ENCODE measurements at regions not wholly inside any gene's neighbourhood (a gene's known extent, or its start where the extent isn't known, plus 50 kb on each side); places are given as distances from the start of the nearest gene placed in this dataset.

DNA sequence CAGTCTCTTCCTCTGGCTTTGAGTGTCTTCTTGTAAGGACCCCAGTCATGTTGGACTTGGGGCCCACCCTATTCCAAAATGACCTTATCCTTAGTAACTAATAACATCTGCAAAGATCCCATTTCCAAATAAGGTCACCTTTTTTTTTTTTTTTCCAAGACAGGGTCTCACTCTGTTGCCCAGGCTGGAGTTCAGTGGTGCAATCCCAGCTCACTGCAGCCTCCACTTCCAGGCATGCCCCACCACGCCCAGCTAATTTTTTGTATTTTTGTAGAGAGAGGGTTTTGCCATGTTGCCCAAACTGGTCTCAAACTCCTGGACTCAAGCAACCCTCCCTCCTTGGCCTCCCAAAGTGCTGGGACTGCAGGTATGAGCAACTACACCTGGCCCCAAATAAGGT, 118.8 kb upstream of the GSE1 start:
- DNase-seq (ENCODE audit: low spot score) = no peak

DNA sequence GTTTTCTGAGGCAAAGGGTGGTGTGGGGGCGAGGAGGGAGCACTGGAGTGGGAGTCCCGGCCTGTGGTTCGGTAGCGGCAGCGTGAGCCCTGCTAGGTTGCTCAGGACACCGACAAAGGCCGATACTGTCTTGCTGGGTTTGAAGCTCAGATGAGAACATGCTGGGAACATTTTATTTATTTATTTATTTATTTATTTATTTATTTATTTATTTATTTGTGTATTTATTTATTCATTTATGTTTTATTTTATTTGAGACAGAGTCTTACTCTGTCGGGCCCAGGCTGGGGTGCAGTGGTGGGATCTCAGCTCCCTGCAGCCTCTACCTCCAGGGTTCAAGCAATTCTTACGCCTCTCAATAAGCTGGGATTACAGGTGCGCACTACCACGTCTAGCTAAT, 117.9 kb upstream of the GSE1 start:
- no peak for DNase-seq (ENCODE audit: low spot score)

DNA sequence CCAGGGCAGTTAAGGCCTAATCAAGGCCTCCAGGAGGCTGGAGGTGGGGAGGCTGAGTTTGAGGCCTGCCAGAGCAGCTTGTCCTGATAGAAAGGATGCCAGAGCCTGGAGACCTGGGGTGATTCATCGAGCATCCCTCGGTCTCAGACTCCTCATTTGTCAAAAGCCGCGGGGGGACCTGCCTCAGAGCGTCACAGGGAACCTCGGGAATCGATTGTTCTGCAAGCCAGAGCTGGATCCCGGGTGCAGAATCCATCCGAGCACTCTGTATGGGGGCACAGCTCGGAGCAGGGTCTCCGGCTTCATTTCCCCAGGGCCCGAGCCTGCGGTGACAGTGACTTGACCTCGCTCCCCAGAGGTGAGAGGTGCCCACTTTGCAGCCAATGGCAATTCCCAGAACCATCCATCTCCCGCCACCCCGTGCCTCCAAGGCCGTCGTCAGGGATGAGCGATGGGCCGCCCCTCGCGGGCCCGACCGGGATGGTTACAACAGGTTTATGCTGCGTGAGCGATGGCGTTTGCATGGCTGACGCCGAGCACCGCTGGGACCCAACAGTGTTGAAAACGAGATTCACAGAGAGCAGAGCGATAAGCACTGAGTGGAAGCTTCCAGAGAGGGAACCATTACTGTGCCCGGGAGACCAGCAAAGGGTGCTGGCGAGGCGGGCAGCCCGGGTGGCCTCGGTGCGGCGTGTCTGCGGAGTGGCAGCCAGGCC, 117.1 kb upstream of the GSE1 start:
- DNase-seq (ENCODE audit: low spot score) = no peak

DNA sequence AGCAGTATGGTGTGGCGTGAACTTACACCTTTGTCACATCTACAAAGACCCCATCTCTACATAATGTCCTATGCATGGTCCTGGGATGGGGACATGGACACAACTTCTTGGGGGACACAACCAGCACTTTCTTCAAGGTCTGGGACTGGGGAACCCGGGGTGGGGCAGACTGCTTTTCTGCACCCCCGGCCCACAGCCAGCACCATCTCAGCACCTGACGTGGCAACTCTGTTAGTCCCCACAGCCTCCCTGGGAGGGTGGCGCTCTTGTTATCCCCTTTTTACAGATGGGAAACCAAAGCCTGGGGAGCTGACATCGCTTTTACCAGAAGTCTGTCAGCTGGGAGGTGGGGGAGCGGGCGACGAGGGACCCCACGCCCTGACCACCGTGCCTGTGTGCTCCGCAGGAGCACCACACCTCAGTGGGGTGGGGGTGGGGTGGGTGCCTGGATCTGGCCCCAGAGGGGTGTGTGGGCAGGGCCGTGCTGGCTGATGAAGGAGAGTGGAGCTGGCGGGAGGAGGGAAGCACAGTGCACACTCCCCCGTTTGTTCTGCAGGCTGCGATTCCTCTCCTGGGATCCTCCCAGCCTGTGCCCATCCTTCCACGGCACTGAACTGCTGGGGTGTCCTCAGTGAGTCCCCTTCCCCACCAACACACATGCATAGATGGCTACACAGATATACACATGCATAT, 115.4 kb upstream of the GSE1 start:
- DNase-seq (ENCODE audit: low spot score) = no peak

DNA sequence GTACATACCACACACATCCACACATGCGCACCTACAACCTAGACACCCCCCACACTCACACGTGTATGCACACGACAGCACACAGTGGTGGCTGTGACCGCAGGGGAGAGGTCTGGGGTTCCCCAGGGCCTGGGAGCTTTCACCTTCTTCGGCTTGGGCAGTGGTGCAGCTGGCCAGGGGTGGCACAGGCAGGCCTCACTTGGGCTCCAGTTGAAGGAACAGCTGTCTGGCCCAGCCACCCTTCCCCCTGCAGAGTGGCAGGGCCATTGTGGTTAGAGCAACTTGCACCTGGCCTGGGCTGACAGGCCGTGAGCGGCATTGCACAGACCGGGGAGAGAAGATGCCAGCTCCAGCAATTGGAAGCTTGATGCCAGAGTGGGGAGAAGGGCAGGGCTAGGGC, 114.5 kb upstream of the GSE1 start:
- DNase-seq (ENCODE audit: low spot score) = no peak

DNA sequence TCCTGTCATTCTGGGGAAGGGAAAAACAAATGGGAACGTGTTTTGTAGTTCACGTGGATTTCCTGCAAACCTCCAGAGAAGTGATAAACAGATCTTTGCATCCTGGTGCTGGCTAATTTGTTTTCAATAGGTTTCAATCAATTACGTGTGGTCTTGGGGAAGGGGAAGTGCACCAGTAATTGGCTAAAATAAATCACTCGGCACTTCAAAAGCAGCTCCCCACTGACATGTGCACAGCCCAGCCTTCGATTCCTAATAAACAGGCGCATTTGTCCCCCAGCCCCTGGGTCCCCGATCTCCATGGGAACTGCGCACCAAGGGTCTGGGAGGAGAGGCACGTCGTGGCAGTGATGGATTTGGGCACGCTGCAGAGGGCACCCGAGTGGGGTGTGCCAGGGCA, 112.9 kb upstream of the GSE1 start:
- no peak for DNase-seq (ENCODE audit: low spot score)

DNA sequence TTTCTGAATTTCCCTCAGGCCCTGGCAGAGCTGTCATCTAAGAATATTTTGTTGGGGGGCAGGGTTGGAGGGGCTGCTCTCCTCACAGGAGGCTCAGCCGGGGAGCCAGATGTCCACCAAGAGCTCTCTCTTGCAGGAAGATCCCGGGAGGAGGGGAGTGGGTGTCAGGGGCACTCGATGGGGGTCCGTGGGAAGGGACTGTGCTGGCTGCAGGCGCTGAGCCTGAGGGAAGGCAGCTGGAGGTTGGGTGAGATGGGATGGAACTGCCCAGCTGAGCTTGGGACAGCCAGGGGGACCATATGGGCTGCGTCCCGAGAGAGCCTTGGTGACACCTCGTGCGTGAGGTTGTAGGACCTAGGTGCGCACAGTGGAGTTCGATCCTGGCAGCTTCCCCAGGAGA, 111.2 kb upstream of the GSE1 start:
- DNase-seq (ENCODE audit: low spot score) = no peak

DNA sequence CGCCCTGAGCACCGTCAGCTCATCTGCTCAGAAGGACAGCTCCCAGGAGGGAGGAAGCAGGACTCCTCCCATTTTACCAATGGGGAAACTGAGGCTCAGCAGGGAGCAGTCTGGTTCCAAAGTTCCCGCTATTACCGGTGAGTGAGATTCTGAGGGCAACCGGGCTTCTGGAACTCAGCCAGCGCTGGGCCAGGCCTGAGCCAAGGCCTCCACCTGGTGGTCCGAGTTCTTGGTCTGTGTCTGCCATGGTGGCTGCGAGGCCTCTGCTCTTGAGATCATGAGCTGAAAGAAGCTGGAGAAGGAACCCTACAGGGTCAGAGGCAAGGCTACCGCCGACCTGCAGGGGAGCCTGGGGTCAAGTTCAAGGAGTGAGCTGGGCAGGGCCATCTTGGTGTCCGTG, 110.8 kb upstream of the GSE1 start:
- DNase-seq (ENCODE audit: low spot score) = no peak

DNA sequence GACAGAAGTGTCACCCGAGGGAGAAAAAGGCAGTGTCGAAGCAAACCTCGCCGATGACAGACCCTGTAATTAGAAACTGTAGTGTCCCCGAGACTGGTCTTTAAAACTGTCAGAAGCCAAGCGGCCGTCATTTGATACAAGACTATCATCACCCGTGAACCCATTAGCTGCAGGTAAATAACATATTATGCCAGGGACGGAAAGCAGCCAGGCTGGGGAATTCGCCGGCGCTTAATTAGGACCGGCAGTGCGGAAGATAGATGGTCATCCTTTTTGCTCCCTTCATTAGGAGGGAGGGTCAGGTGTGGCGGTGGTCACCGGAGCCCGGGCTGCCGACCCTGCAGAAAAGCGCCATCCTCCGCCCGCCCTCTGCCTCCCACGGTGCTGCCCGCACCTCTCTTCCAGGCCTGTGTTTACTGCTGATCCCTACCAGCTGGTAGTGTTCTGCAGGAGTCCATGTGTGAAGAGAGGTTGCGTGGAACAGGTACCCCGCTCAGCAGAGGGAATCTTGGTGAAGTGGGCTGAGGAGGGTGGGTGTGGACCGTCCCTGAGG, 109.4 kb upstream of the GSE1 start:
- no peak for DNase-seq (ENCODE audit: low spot score)

DNA sequence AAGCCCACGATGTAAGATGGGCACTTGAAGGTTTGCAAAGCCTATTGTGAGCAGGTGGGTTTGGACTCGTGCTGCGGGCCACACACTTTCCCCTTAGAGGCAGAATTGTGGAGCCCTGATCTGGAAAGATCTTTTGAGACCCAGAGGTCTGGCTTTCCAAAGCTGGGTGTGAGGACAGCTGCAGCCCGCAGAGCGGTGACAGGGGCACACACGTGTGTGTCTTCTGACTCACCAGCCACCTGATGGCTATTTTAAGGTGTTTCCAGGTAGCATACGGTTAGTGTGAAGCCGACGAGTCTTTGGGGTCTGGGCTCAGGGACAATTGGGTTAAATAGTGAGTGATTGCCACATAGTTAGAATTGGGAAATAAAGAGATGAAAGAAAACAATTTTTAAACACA, 108.9 kb upstream of the GSE1 start:
- DNase-seq (ENCODE audit: low spot score) = no peak

DNA sequence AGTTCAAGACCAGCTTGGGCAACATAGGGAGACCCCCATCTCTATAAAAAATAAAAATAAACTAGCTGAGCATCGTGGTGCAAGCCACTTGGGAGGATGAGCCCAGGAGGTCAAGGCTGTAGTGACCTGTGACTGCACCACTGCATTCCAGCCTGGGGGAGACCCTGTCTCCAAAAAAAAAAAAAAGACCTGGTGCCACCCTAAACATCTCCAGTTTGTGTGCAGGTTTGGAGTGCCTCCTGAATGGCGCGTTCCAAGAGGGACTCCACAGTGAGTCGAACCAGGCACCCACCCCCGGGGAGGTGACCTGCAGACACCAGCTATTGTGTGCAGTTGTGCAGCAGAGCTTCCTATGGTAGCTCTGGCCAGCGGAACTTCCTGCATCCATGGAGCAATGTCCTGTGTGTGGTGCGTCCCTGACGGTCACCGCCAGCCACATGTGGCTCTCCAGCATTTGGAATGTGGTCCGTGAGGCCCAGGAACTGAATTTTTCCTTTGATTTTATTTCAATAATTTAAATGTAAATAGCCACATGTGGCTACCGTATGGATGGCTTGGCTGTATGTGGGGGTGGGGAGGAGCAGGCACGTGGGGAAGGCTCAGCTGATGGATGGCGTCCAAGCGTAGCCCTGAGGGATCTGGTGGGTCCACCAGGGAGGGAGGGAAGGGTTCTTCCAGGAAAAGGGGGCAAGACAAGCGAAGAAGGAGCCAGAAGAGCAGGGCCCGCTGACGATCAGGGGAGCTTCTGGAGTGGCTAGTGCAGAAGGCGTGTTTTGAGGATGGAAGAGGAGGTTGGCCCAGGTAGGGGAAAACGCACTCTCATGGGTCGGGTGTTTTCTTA, 107.1 kb upstream of the GSE1 start:
- no peak for DNase-seq (ENCODE audit: low spot score)

DNA sequence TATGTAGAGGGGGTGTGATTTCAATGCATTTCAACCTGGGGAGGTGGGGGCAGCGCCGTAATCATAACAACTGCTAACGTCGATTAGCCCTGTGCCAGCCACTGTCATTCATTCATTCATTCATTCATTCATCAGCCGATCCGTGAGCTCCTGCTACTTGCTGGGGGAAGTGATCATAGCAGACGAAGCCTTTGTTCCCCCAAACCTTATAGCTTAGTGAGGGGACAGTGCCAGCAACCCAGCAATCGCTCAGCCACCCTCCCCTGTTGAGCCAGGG, 106.5 kb upstream of the GSE1 start:
- DNase-seq (ENCODE audit: low spot score) = no peak

DNA sequence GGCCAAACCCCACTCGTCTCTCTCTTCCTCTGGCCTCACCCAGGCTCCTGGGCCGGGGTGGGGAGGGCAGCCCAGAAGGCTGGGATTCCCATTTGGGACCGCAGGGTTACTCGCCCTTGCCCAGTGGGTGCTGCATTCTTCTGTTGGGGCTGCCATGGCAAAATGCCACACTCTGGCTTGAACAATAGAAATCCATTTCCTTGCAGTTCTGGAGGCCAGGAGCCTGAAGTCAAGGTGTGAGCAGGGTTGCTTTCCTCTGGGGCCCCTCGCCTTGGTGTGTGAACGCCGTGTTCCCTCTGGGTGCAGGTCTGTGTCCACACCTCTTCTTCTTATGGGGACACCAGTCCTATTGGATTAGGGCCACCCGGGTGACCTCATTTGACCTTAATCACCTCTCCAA, 105.8 kb upstream of the GSE1 start:
- no peak for DNase-seq (ENCODE audit: low spot score)

DNA sequence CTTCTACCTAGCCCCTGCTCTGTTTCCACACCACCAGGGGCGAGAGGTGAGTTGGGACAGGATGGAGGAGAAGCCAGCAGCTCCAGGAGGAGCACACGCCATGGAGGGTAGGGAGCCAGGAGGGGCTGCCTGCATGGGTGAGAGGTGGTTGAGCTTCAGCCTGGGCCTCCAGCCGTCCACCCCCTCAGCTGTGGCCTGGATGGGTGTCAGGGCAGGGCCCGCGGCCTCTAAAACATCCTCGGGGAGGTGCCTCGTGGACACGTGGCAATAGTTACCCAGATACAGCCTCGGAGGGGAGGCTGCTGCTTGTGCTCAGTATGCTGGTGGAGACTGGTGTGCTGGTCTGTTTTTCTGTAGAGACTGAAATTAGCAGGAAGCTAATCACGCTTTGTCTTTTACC, 104.7 kb upstream of the GSE1 start:
- no peak for DNase-seq (ENCODE audit: low spot score)

DNA sequence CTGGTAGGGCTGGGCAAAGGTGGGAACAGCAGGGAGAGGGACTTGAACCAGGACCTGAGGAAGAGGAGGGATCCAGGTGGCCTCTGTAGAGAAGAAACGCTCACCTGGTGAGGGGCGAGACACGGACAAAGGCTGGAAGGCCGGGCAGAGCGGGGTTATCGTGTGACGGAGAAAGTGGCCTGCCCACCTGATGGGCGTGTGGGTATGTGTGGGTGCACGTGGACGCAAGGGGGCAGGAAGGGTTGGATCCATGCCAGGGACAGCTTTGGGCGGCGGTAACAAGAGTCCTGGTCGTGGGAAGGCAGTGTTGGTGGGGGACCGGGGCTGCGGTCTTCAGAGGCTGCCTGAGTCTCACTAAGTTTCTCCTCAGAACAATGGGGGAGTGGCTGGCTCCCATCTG, 104.1 kb upstream of the GSE1 start:
- no peak for DNase-seq (ENCODE audit: low spot score)

DNA sequence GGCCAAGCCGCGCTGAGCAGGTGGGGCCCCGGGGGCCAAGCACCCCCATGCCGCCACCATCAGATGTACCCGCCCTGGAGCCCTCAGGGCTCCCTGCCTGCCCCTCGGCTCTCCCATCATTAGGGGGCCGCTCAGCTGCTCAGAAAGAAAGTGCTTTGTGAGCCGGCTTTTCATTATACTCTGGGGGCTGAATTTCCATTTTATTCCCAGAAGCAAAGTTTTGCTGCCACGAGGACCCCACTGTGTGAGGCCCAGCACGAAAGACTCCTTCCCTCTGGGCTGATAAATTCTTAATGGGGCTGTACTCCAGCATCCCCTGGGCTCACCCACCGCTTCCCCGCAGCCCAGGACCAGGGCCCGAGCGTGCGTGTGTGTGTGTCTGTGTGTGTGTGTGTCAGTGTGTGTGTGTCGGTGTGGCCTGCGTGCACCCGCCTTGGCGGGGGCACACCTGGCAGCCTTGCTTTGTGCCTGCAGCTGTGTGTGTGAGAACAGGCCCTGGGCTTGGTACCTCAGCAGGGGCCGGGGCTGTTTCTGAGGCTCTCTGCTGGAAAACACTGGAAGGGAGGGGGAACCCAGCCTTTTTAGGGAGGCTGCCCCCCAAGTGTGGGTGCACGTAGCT, 103.0 kb upstream of the GSE1 start:
- no peak for DNase-seq (ENCODE audit: low spot score)

DNA sequence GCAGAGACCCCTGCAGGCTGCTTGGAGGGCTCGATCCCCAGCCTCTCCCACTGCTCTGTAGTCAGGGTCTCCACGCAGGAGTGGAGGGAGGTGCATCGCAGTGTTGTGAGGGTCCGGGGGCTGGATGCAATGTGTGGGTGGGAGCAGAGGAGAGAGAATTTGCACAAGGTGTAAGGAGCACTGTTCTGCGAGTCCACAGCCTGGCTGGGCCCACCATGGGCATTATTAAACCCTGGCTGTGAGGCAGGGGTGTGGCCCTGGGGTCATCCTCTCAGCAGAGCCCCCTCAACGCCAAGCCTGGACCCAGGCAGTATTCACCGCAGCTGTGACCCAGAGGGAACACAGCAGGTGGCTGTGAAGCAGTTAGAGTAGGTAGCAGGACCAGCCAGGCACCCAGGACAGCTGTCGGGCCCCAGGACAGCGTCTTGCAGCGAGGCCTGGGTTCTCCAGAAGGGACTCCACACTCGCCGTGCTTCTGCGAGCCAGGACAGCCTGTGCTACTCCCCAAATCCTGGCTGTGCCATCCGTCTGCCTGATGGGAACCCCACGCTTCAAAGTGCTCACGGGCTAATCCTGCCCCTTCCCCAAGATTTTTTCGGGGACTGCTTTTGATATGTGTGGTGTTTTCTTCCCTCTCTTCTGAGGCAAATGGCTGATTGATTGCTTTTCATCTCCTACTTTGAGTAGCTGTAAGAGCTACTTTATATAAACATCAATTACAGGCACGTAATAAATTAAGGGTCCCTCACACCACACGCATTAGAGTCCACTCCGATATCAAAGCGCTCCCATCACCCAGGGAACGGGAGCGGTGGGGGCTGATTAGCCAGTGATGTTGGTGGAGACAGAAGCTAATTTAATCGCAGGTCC, 100.9 kb upstream of the GSE1 start:
- DNase-seq (ENCODE audit: low spot score) = no peak

DNA sequence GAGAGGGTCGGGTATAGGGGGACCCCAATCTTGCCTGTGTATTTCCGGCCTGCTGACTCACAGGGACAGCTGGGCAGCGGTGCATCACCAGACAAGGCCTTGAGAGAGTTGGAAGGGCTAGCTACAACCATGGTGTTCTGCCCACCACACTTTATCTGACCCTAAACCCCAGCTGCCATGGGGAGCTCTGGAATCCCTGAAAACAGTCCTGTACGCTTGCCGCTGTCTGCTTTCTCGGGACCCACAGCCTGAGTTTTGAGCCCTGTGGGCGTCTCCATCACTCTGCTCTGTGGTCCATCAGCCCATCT, 100.4 kb upstream of the GSE1 start:
- DNase-seq (ENCODE audit: low spot score) = no peak

DNA sequence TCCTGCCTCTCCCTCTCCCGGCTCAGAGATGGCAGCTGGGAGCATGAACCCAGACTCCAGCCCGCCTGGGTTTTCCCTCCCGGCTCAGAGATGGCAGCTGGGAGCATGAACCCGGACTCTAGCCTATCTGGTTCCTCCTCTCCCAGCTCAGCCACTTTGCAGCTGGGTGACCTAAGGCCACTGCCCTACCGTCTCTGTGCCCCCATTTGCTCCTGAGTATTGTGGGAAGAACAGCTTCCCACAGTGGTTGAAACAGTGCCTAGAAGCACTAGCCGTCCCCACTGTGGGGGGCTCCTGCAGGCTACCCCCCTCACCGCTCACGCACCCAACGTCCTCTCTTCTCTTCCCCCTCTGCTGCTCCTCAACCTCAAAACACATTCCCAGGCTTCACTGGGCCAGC, 99.9 kb upstream of the GSE1 start:
- DNase-seq (ENCODE audit: low spot score) = no peak

DNA sequence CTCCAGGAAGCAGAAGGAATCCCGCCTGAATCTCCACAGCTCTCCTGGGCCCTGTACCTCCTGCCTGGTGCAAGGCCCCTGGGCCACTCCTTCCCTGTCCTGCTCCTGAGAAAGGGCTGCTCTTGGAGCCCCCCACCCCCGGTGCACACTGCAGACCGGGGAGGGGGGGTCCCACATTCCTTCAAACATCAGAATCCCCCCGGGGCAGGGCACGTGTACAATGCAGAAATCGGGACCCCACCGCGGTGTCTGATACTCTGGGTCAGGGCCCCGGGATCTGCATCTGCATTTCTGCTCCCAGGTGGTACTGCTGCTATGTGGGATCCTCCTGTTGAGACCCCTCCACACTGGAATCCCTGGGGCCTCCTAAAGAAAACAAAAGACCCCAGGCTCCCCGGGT, 99.5 kb upstream of the GSE1 start:
- no peak for DNase-seq (ENCODE audit: low spot score)

DNA sequence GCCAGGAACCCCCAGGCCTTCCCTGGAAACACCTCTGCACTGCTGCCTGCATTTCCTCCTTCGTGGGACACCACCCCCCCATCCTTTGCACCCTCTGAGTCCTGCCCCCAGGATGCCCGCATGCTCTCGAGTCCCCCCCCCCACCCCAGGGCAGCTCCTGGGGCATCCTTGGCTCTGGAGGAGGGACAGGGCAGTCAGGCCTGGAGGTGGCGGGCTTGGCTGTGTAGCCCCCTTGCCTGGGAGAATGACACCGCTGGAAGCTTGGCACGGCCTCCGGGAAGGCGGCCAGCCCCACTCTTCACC, 98.9 kb upstream of the GSE1 start:
- DNase-seq (ENCODE audit: low spot score) = no peak

All from GM03348 (cell line).